ENCODE measurements at regions not wholly inside any gene's neighbourhood (a gene's known extent, or its start where the extent isn't known, plus 50 kb on each side); places are given as distances from the start of the nearest gene placed in this dataset.

DNA sequence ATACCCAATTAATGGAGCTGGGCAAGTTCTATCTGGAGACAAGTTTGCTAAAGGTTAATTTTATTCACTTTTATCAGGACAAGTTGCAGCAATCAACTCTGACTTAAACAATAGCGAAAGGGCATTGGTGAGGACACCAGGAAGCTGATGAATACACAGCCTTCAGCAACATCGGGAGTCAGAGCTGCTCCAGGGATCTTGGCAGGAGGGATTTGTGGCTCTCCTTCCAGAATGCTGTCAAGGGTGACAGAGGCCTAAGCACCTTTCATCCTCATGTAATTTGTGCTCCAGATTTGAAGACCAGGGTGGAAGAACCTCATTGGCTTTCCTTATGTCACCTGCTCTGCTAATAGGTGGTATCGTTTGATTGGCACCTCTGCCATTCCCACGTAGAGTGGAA, 485.6 kb downstream of the NPIPA7 start:
- no peaks in the 10 kb centered on the region for H3K4me1 Mint-ChIP-seq
- peaks cover 6% of the 10 kb centered on the region for H3K27me3 Mint-ChIP-seq
- no peaks in the 10 kb centered on the region for H3K9me3 Mint-ChIP-seq
- no peak overlapping the region for H3K27ac Mint-ChIP-seq
- H3K36me3 Mint-ChIP-seq, result no peaks in the 10 kb centered on the region
- H3K4me3 Mint-ChIP-seq, result no peak overlapping the region

DNA sequence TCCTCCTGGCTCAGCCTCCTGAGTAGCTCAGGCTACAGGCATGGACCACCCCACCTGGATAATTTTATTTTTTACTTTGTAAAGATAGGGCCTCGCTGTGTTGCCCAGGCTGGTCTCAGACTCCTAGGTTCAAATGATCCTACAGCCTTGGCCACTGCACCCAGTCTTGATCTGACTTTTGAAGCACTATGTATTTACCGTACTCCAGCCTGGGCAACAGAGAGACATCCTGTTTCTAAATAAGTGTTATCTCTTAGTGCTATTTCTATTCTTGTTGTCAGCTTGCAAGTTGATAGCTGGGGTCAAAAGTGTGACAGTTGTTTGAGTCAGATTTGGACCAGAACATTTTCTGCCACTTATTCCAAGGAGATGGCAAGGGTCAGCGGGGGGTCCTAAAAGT, 486.4 kb downstream of the NPIPA7 start:
- Mint-ChIP-seq H3K27me3 (peaks cover 9% of the 10 kb centered on the region), H3K4me1 (no peaks in the 10 kb centered on the region), H3K4me3 (no peak overlapping the region), H3K36me3 (no peaks in the 10 kb centered on the region), H3K9me3 (no peaks in the 10 kb centered on the region), H3K27ac (no peak overlapping the region)

DNA sequence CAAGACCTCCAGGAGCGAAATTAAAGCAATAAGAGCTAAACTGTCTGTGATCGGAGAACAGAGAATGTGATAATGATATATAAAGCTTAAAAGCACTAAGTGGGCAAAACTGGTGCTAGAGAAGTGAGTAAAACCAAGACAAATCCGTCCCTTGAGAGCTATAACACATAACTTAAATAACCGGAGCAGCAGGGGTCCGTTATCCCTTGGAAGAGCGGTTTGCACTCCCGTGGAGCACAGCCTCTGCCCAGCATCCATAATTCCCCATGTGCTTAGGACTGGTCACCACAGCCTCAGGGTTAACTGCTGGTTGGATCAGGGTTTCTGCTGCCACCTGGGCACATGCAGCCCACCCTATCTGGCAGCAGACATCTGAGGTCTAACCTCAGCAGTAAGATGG, 489.0 kb downstream of the NPIPA7 start:
- no peak overlapping the region for H3K27ac Mint-ChIP-seq
- no peaks in the 10 kb centered on the region for H3K36me3 Mint-ChIP-seq
- H3K9me3 Mint-ChIP-seq, result no peaks in the 10 kb centered on the region
- no peak overlapping the region for H3K4me3 Mint-ChIP-seq
- no peaks in the 10 kb centered on the region for H3K4me1 Mint-ChIP-seq
- peaks cover 10% of the 10 kb centered on the region for H3K27me3 Mint-ChIP-seq

DNA sequence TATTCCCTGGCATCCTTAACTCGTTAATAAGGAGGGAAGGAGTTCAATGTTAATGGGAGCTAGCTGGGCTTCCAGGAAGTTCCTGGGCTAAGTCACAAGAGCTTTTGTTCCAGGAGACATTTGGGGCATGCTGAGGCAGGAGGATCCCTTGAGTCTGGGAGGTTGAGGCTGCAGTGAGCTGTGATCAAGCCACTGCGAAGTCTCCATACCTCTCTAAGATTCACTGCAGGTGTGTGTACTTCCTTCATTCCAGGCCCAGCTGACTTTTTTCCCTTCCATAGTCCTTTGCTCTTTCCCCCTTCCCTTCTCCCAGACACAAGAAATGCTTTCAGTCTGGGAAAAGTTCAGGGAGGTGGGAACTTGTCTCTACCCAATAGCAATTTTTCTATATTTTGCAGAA, 489.8 kb downstream of the NPIPA7 start:
- H3K36me3 Mint-ChIP-seq, result no peaks in the 10 kb centered on the region
- no peaks in the 10 kb centered on the region for H3K9me3 Mint-ChIP-seq
- H3K27ac Mint-ChIP-seq, result no peak overlapping the region
- H3K4me1 Mint-ChIP-seq, result no peaks in the 10 kb centered on the region
- peaks cover 10% of the 10 kb centered on the region for H3K27me3 Mint-ChIP-seq
- H3K4me3 Mint-ChIP-seq, result no peak overlapping the region

DNA sequence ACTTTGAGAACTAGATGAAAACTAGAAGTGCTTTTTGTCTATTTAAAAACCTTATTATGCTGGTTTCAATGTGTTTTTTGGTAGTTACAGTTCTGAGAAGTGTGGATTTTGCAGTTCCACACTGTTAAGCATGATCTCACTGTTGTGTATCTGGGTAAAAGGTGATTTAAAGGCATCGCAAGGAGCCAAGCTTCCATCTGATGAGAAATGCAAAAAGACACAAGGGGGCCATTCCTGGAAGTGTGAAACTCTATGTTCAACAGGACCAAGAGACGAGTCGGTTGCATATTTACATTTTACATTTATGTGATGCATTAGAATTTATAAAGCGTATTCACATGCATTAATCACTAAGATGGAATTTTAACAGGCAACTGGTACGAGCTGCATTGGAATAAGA, 490.8 kb downstream of the NPIPA7 start:
- Mint-ChIP-seq H3K36me3 (no peaks in the 10 kb centered on the region), H3K4me1 (no peaks in the 10 kb centered on the region), H3K27ac (no peak overlapping the region), H3K4me3 (no peak overlapping the region), H3K27me3 (peaks cover 10% of the 10 kb centered on the region), H3K9me3 (no peaks in the 10 kb centered on the region)

DNA sequence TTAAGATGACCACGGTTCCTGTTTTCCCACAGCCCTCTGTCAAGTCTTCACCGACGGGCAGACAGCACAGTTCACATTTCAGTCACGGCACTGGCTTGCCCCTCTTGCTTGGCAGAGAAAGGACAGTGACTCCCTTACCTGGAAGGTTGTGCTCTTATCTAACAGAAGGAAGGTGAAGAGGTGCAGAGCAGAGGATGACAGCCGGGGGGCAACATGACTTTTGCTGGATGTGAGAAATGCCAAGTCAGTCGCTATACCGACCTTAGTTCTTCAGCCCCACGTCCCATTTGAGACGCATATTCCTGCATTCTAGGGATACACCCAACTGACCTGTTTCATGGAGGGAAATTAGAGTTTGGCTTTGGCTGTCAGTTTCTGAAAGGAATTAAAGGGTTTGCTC, 492.3 kb downstream of the NPIPA7 start:
- Mint-ChIP-seq H3K36me3 (no peaks in the 10 kb centered on the region), H3K27me3 (peaks cover 10% of the 10 kb centered on the region), H3K4me3 (no peak overlapping the region), H3K27ac (peak overlapping the region; percentile 47), H3K9me3 (no peaks in the 10 kb centered on the region), H3K4me1 (no peaks in the 10 kb centered on the region)

DNA sequence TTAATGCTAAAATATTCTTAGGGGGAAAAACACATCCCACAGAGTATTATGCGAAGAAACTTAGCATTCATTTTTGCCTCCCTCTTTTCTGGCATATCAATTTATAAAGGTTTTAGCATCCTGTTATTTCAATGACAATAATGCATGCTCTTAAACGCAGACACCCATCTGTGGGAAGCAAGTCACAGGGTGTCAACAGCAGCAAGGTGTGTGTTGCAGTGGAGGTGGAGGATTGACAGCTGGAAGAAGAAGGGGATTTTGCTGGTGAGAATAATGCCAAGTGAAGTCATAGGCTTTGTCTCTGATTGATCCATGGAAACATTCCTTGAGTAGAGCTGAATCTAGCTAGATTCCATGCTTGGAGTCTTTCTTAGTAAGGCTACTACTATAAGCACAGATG, 498.1 kb downstream of the NPIPA7 start:
- Mint-ChIP-seq H3K9me3 (no peaks in the 10 kb centered on the region), H3K4me3 (no peak overlapping the region), H3K4me1 (no peaks in the 10 kb centered on the region), H3K36me3 (no peaks in the 10 kb centered on the region), H3K27ac (no peak overlapping the region), H3K27me3 (peaks cover 4% of the 10 kb centered on the region)

DNA sequence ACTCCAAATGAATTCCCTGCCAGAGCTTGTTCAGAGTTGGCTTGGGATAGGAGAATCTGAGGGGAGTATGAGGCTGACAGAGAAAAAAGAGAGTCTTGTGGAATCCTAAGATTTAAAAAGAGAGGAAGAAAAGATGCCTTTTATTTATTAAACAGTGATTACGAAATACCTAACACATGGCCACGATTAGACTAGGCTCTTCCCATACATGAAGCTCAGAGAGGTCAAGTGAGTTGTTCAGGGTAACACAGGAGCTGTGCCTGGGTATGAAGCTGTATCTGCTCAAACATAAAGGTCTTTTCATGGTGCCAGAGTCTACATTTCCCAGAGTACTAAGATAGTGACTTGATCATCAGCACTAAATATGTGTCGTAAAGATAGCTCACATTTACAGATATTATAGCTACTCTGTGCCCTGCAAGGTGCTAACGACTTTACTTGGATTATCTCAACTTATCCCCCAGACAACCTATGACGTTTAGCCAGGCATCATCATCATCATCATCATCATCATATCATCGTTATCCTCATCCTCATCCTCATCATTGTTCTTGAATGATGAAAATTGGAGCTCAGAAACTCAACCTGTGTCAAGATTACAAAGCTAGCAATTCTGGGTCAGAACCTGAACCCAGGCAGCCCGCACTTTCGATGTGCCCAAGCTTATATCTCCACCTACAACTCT, 500.8 kb downstream of the NPIPA7 start:
- H3K4me1 Mint-ChIP-seq, result no peaks in the 10 kb centered on the region
- H3K4me3 Mint-ChIP-seq, result no peak overlapping the region
- peaks cover 4% of the 10 kb centered on the region for H3K27me3 Mint-ChIP-seq
- H3K36me3 Mint-ChIP-seq, result no peaks in the 10 kb centered on the region
- H3K9me3 Mint-ChIP-seq, result no peaks in the 10 kb centered on the region
- no peak overlapping the region for H3K27ac Mint-ChIP-seq

DNA sequence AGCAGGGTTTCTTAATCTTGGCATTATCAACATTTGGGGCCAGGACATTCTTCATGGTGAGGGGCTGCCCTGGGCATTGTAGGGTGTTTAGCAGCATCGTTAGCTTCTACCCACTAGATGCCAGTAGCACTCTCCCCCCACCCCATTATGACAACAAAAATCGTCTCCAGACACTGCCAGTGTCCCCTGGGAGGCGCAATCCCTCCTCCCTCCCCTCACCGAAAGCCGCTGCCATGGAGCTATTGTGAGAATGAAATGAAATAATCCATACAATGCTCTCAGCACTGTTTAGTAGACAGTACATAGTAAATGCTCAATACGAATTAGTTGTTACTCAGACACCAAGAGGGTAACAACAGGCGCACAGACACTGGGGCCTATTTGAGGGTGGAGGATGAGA, 502.9 kb downstream of the NPIPA7 start:
- Mint-ChIP-seq H3K4me3 (no peak overlapping the region), H3K36me3 (no peaks in the 10 kb centered on the region), H3K9me3 (no peaks in the 10 kb centered on the region), H3K4me1 (no peaks in the 10 kb centered on the region), H3K27ac (no peak overlapping the region), H3K27me3 (peaks cover 4% of the 10 kb centered on the region)

DNA sequence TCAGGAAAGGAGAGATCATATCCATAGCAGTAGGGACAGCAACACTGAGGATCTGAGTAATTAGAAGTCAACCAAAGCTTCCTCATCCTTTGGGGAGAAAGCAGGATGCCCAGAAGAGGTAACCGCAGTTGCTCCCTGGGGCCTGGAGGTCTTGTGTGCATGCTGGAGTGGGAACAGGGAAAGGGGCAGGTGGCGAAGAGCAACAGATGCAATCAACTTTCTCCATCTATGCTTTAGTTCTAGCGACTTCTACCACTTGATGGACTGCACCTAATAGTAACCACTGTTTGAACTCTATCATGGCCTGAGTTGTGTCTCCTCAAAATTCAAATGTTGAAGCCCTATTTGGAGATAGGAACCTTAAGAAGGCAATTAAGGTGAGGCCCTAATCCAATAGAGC, 503.8 kb downstream of the NPIPA7 start:
- peaks cover 4% of the 10 kb centered on the region for H3K27me3 Mint-ChIP-seq
- no peaks in the 10 kb centered on the region for H3K9me3 Mint-ChIP-seq
- H3K4me3 Mint-ChIP-seq, result no peak overlapping the region
- no peaks in the 10 kb centered on the region for H3K4me1 Mint-ChIP-seq
- H3K27ac Mint-ChIP-seq, result no peak overlapping the region
- no peaks in the 10 kb centered on the region for H3K36me3 Mint-ChIP-seq

DNA sequence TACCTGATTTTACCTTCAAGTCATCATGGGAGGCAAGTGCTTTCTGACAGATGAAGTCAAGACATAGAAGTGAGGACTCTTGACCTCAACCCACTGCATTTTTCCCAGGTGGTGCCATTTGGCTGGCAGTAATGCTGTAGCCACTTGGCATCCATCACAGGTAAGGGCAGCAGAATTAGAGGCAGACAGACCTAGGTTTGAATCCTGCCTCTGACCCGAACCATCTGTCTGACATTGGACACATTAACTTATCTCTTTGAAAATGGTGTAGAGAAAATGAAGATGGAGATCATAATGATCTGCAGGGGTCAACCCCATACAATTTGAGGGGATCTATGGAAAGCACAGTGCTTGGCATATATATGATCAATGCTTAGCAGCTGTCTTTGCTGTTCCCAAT, 505.5 kb downstream of the NPIPA7 start:
- Mint-ChIP-seq H3K27ac (no peak overlapping the region), H3K4me3 (no peak overlapping the region), H3K9me3 (no peaks in the 10 kb centered on the region), H3K27me3 (no peaks in the 10 kb centered on the region), H3K4me1 (no peaks in the 10 kb centered on the region), H3K36me3 (no peaks in the 10 kb centered on the region)

DNA sequence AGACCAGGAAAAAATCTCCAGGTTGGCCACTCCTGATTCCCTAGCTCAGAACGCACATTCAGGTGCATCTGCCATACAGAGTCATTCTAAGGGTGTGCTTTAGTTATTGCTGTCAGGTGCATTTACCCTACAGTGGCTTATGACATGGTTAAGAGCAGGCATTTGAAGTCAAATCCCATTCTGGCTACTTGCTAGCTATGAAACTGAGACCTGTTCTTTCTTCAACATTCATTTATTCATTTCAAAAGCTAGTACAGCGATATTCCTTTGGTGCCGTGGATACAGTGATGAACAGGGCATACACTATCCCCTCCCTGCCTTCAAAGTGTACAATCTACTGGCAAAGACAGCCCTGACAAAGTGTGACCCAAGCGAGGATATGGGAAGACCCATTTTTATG, 508.3 kb downstream of the NPIPA7 start:
- no peaks in the 10 kb centered on the region for H3K9me3 Mint-ChIP-seq
- H3K27ac Mint-ChIP-seq, result no peak overlapping the region
- H3K36me3 Mint-ChIP-seq, result no peaks in the 10 kb centered on the region
- H3K4me1 Mint-ChIP-seq, result no peaks in the 10 kb centered on the region
- H3K4me3 Mint-ChIP-seq, result no peak overlapping the region
- no peaks in the 10 kb centered on the region for H3K27me3 Mint-ChIP-seq

DNA sequence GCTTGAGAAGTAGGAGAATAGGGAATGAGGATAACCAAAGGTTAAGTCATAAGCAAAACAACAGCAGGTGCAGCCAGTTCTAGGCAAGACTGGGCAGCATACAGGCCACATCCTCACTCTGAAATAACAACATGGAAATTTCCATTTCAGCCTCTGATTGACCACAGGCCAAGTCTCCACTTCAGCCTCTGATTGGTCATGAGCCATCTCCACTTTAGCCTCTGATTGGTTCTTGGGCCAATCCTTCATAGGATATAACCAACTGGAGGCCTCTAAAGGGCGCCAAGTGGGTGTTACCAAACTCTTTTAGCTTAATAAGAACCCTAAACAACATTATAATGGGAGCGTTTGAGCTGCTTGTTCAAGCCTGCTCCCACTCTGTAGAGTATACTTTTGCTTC, 512.0 kb downstream of the NPIPA7 start:
- Mint-ChIP-seq H3K9me3 (no peaks in the 10 kb centered on the region), H3K36me3 (no peaks in the 10 kb centered on the region), H3K4me1 (no peaks in the 10 kb centered on the region), H3K27me3 (no peaks in the 10 kb centered on the region), H3K4me3 (no peak overlapping the region), H3K27ac (no peak overlapping the region)

DNA sequence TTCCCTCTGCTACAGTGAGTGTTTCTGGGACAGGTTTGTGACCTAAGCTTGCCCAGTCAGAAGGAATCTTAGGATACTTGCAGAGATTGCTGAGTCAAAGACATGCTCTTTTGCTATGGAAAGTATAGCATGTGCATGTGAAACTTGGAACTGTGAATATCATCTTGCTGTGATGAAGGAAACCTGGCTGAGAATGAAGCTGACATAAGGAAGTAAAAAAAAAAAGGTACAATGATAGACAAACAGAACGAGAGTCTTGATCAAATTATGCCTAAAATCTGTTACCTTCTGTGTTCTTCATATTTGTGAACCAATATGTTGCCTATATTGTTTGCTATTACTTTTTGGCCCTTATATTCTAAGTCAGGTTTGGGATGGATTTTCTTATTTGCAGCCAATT, 525.7 kb downstream of the NPIPA7 start:
- H3K27me3 Mint-ChIP-seq, result peaks cover 1% of the 10 kb centered on the region
- peaks cover 3% of the 10 kb centered on the region for H3K36me3 Mint-ChIP-seq
- no peak overlapping the region for H3K27ac Mint-ChIP-seq
- H3K4me3 Mint-ChIP-seq, result no peak overlapping the region
- no peaks in the 10 kb centered on the region for H3K4me1 Mint-ChIP-seq
- peaks cover 20% of the 10 kb centered on the region for H3K9me3 Mint-ChIP-seq

DNA sequence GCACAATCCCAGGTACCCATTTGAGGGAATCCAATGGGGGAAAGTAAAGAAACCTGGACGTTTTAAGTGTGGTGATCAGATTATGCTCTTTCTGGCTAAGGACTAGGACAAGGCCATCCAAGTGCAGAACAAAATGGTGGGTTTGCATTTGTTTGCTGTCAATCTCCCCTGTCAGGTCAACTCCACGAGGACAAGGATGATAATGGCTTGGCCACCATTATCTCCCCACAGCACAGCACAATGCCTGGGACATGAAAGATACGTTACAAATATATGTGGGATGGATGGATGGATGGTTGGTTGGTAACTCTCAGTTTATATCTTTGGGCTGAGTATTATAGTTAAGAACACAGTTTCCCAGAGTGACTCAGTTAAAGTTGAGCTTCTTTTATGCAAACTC, 526.9 kb downstream of the NPIPA7 start:
- Mint-ChIP-seq H3K4me3 (no peak overlapping the region), H3K27me3 (peaks cover 1% of the 10 kb centered on the region), H3K27ac (no peak overlapping the region), H3K4me1 (no peaks in the 10 kb centered on the region), H3K9me3 (peaks cover 11% of the 10 kb centered on the region), H3K36me3 (peaks cover 3% of the 10 kb centered on the region)

DNA sequence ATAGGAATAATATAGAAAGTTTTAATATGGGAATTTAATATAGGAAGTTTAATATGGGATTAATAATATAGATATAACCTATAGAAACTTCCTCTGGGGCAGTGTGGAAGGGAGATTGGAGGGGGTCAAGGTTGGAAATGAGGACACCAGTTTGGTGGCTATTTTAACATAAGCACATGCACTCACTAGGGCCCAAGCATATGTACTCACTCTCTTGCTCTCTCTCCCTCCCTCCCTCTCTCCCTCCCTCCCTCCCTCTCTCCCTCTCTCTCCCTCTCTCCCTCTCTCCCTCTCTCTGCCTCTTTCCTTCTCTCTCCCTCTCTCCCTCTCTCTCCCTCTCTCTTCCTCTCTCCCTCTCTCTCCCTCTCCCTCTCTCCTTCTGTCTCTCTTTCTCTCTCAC, 528.1 kb downstream of the NPIPA7 start:
- H3K4me3 Mint-ChIP-seq, result no peak overlapping the region
- H3K4me1 Mint-ChIP-seq, result no peaks in the 10 kb centered on the region
- H3K27me3 Mint-ChIP-seq, result peaks cover 1% of the 10 kb centered on the region
- peaks cover 1% of the 10 kb centered on the region for H3K36me3 Mint-ChIP-seq
- H3K27ac Mint-ChIP-seq, result no peak overlapping the region
- H3K9me3 Mint-ChIP-seq, result peaks cover 7% of the 10 kb centered on the region

DNA sequence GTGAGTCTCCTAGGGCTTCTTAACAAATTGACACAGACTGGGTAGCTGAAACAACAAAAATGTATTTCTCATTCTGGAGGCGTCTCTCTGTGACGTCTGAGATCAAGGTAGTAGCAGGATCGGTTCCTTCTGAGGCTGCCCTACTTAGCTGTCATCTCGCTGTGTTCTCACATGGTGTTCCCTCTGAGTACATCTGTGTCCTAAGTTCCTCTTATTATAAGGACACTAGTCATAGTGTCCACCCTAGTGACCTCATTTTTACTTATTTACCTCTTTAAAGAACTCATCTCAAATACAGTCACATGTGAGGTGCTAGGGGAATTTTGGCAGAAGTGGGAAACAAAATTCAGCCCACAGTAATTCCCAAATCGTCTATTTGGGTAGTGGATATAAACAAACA, 529.1 kb downstream of the NPIPA7 start:
- Mint-ChIP-seq H3K4me3 (no peak overlapping the region), H3K27ac (no peak overlapping the region), H3K36me3 (no peaks in the 10 kb centered on the region)

More for the DNA sequence above, 529.1 kb downstream of the NPIPA7 start:
- no peaks in the 10 kb centered on the region for H3K4me1 Mint-ChIP-seq
- peaks cover 1% of the 10 kb centered on the region for H3K27me3 Mint-ChIP-seq
- no peaks in the 10 kb centered on the region for H3K9me3 Mint-ChIP-seq
